ENCODE measurements at regions not wholly inside any gene's neighbourhood (a gene's known extent, or its start where the extent isn't known, plus 50 kb on each side); places are given as distances from the start of the nearest gene placed in this dataset.
"Not testable (repeated sequence)": the region's sequence is repeated elsewhere in the genome, so short reads cannot be mapped to it uniquely, and the experiment has no call there.

DNA sequence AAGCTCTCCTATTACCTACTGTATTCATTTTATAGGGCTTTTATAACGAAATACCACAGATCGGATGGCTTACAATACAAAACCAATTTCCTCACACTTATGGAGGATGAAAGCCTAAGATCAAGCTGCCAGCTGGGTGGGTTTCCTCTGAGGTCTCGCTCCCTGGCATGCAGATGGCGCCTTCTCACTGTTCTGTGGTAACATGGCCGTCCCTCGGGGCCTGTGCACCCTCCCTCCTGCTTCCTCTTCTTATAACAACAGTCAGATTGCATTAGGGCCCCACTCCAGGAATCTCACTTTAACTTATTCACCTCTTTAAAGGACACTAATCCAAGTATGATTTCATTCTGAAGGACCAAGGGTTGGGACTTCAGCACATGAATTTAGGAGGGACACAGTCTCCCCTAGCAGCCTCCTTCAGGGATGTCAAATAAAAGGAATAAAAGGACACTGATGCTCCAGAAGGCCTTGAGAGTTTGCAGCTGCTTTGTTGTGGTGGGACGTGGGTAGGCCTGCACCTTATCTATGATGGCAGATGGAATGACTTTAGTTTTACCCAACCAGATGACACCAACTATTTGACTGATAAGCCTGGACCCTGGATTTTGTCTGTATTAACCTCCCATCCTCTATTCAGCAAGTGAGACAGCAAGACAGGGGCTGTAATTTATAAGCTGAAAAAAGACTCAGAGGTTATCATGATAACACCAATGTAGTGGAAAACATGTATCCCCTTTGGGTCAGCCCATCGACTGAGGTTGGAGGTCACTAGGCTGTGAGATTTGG, 455.3 kb downstream of the TMEM121 start:
- DNase-seq = not testable (repeated sequence)

DNA sequence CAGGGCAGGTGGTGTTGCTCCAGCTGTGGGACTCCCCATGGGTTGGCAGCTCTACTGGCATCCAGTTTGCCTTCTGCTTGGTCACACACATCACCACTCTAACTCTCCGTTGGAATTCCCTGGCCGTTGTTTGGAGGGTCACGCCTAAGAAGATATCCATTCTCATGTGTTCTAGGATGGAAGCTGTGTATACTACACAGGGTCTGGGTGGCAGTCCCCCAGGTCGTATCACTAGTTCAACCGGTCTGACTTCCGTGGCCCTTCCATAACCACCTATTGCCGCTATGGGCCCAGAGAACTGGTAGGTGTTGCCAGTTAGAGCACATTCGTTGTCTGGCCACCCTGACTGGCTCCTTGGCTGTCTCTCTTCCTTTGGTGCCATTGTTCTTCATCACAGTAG, 456.3 kb downstream of the TMEM121 start:
- DNase-seq = no peak

DNA sequence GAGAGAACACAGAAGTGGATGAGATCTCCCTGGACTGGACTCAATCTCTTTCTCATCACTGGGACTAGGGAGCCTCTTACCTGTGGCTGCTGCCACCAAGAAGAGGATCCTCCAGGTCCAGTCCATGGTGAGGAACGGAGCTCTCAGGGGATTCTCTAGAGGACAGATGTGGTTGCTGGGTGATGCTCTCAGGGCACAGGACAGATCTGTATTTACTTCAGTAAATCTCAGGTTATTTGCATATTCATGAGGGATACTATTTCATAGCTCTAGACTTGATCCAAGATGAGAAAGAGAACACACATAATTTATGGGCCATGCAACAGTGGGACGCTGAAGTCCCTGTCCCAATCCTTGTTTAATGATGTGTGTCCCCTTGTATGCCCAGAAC, 460.5 kb downstream of the TMEM121 start:
- no peak for DNase-seq

DNA sequence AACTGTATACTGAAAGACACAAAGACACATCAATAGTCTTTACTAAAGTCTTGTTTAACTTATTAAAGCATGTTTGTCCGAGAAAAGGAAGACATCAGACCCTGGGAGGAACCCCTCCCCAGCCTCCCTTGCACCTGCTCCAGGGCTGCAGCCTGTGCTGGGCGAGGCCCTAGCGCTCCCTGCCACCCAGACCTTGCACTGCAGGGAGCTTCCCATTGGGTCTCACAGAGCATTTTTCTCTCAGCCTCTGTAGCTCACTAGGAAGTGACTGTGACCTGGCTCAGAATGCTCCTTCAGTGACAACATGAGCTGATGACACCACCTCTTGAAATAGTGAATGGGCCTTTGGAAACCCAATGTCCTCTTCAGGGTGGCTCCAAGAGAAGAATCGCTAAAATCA, 461.2 kb downstream of the TMEM121 start:
- no peak for DNase-seq

DNA sequence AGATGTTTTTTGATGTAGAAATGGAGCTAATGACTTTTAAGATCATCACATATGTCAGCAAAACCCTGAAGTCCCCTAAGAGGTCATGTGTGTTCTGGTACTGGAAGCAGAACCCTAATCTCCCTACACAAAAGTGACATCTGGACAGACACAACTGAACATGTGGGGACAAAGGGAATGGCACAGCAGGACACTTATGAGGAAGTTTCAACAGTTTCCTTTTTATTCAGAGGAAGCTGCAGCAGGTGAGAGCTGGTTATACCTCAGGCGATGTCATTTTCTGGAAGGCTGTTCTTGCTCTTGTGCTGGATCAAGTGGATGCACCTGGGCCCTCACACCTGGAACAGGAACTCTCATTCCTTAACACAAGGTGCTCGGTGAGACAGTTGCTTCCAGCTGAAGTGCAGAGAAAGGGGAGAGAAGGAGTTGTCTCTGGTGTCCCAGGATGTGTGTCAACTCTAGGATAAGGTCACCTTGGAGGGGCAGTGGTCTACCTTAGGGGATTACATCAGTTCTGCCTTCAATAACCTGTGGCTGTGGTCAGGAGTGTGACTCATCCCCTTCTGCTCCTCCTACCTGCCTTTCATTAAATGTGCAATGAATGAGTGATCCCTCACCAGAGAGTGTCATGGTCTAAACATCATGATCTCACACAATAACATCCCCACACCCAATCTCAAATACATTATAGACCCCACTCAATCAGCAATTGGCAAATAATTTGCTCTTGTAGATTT, 463.4 kb downstream of the TMEM121 start:
- DNase-seq = no peak

DNA sequence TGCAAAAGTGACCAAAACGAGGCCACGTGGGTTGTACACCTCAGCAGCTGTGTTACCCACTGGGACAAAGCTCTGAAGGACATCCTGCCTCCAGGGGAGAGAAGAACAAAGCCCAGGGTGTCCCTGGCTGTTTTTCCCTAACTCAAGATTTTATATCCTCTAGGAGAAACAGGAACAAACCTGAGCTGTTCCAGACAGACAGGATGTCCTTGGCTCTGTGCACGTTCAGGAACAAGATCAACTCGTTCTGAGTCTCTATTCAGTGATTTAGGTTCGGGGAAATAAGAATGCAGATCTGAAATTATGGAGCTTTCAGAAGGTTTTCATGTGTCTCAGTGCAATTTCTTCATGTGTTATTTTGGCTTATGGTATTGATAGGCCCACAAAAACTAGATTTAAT, 465.3 kb downstream of the TMEM121 start:
- DNase-seq = not testable (repeated sequence)

DNA sequence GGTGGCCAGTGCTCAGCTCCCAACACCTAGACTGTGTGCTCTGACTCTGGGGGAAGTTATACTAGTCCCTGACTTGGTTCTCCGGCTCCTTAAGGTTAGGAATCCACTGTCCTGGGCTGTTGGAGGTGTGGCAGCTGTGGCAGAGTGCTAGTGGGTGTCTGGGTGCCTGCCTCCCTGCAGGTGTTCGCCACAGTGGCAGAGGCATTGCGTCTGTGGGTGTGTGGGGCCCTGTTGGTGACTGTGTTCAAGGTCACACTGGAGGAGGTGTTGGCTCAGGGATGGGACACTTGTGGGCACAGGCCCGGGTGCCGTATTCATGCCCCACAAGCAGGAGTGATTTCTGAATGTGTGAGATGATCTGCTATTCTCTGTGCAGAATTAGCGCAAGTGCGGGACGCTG, 467.4 kb downstream of the TMEM121 start:
- DNase-seq = no peak

DNA sequence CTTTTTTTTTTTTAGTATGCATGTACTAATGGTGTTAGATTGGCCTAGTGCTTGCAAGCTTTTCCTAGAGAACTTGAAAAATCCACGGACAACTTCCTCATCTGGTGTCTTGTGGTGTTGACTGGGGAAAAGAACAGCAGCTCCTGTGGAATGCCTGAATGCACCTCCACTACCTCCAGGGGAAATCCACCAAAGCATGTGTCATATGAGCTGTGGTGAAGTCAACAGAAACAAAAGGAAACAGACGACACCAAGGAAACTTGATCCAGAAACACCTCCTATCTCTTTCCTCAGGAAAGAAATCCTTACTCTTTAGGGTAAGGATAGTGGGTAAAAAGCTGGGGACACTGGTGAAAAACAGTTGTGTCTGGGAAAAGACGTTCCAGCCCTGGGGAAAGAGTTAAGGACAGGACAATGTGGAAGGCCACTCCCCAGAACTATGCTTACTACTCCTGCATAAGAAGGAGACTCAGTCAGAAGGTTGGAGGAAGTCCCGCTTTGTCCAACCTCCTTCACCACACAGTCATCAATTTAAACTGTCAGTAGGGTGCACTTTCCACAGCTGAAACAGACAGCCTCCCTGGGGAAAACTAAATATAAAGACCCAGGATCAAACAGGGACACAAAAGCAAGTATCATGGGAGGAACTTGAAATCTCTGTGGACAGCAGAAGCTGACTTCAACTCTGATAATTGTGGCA, 468.8 kb downstream of the TMEM121 start:
- not testable (repeated sequence) for DNase-seq

DNA sequence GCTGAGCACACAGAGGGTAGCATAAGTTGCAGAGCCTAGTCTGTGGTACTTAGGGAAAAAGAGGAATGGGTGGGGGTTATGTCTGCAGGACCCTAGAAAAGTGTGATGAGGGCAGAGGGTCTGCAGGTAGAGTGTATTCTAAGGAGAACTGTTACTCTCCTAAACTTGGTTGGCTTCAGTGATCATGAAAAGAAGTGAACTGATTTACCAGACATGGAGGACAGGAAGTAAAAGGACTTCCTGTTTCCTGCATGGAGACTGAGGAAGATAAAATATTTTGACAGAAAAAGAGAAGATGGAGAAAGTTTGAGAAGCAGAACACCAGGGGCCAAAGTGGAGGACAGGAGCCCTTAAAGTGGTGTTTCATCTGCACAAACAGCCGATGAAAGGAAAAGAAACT, 472.2 kb downstream of the TMEM121 start:
- DNase-seq = not testable (repeated sequence)

DNA sequence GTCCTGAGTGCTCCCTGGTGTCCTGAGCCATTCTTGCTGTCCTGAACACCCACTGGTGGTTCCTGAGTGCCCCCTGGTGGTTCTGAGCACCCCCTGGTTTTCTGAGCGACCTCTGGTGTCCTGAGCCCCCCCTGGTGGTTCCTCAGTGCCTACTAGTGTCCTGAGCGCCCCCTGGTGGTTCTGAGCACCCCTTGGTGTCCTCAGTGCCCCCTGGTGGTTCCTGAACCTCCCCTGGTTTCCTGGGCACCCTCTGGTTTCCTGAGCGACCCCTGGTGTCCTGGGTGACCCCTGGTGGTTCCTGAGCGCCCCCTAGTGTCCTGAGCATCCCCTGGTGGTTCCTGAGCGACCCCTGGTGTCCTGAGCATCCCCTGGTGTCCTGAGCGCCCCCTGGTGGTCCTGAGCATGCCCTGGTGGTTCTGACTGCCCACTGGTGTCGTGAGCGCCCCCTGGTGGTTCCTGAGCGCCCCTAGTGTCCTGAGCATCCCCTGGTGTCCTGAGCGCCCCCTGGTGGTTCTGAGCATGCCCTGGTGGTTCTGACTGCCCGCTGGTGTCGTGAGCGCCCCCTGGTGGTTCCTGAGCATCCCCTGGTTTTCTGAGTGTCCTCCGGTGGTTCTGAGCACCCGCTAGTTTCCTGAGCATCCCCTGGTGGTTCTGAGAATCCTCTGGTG, 473.1 kb downstream of the TMEM121 start:
- no peak for DNase-seq

DNA sequence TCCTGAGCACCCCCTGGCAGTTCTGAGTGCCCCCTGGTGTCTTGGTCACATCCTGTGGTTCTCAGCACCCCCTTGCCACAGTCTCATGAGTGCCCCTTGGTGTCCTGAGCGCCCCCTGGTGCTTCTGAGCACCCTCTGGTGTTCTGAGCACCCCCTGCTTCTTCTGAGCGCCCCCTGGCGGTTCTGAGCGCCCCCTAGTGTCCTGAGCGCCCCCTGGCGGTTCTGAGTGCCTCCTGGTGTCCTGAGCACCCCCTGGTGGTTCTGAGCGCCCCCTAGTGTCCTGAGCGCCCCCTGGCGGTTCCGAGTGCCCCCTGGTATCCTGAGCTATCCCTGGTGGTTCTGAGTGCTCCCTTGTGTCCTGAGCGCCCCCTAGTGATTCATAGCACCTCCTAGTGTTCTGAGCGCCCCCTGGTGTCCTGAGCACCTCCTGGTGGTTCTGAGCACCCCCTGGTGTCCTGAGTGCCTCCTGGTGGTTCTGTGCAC, 473.7 kb downstream of the TMEM121 start:
- not testable (repeated sequence) for DNase-seq

DNA sequence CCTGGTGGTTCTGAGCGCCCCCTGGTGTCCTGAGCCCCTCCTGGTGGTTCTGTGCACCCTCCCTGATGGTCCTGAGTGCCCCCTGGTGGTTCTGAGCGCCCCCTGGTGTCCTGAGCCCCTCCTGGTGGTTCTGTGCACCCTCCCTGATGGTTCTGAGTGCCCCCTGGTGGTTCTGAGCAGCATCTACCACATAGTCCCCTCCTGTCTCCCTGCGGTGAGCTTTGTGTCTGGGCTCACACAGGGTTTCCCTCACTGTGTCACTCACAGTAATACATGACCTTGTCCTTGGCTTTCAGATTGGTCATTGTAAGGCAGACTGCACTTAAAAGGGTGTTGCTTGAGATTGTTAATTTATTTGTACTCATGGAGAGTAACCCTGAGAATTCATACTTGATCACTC, 474.9 kb downstream of the TMEM121 start:
- DNase-seq = not testable (repeated sequence)

DNA sequence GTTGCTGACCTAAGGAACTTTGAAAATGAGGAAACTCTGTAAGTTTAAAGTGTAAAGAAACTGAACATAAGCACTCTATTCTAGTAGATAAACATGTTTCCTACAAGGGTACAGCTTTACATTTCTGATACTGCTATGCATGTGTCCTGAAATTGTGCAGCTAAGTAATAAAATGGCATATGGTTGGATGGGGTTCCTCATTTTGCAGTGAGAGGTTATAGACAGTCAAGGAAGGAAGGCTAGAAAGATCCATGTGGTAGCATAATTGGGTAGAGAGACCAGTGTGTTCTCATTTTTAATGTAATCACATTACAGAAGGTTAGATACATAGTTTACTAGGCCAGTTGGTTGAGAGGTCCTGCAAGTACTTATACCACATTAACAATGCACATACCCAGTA, 477.0 kb downstream of the TMEM121 start:
- DNase-seq = no peak

DNA sequence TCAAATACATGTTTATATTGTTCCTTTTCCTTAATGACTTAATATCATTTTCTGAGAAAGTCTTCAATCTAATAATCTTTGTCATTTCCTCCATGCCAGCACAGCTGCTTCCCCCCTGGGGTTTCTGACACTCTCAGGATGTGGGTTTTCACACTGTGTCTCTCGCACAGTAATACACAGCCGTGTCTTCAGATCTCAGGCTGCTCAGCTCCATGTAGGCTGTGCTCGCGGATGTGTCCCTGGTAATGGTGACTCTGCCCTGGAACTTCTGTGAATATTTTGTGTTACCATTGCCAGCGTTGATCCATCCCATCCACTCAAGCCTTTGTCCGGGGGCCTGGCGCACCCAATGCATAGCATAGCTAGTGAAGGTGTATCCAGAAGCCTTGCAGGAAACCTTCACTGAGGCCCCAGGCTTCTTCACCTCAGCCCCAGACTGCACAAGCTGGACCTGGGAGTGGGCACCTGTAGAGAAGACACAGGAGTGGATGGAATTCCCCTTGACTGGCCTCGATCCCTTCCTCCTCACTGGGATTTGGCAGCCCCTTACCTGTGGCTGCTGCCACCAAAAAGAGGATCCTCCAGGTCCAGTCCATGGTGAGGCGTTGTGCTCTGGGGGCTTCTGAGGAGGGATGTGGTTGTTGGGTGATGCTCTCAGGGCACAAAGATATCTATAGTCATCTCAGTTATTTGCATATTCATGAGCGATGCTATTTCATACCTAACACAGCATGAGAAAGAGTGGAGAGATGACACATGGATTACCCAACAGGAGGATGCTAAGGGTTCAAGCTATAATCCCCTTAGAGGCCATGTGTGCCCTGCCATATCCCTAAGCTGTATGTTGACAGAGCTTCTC, 478.8 kb downstream of the TMEM121 start:
- not testable (repeated sequence) for DNase-seq

DNA sequence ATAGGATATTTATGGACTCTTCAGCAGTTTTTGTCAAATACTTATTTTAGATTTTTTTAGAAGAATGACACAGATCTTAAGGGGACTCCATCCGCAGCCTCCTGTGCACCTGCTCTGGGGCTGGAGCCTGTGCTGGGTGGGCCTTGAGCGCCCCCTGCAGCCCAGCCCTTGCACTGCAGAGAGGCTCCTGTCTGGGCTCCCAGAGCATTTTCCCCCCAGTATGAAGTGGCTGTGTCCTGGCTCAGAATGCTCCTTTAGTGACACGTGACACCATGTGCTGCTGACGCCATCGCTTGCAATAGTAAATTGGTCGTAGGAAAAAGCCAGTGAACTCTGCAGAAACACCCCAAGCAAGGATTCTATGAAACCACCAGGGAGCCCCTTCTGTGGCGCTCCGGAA, 479.7 kb downstream of the TMEM121 start:
- not testable (repeated sequence) for DNase-seq

DNA sequence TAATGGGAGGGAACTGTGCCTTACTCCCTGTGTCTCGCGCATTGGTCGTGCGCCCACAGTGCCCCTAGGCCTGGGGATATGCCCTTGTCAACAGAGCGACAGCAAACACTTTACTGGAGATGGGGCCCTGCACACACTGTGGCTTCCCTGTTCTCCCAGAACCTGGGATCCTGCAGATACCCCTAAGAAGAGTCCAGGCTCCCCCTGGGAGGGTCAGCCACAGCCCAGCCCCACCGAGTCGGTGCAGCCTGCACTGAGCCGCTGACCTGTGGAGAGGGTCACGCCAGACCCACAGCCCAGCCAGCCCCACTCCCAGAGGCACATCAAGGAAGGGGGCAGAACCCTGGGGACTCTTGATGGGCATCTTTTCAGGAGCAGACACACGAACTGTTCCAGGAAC, 480.3 kb downstream of the TMEM121 start:
- not testable (repeated sequence) for DNase-seq

DNA sequence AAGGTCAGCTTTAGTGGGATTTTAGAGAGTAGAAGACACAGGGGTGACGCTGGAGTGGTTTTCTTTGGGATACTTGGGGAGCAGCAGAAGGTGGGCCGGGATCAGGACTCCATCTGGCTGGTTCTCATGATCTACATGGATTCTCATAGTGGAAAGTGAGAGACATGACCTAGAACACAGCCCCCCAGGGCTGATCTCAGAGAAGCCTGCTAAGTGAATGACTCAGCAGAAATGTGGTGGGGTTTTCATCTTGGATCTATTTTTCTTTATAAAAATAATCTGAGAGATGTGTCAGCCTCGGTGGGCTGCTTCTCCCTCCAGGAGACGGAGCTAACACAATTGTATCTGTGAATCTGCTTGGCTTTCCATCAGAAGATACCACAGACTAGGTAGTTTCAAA, 484.4 kb downstream of the TMEM121 start:
- no peak for DNase-seq

DNA sequence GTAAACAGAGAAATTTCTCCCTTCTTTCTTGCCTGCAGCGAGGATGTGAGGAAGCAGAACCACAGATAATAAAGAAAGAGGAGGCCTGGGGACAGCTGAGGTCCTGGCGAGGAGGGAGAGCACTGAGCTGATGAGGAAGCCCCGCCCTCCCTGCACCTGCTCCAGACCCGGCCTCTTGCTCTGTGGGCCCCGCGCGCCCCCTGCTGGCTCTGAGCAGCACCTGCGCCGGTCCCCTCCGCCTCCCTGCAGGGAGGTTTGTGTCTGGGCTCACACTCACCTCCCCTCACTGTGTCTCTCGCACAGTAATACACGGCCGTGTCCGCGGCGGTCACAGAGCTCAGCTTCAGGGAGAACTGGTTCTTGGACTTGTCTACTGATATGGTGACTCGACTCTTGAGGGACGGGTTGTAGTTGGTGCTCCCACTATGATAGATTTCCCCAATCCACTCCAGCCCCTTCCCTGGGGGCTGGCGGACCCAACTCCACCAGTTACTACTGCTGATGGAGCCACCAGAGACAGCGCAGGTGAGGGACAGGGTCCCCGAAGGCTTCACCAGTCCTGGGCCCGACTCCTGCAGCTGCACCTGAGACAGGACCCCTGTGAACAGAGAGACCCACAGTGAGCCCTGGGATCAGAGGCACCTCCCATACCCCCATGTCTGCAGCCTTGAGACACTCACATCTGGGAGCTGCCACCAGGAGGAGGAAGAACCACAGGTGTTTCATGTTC, 485.4 kb downstream of the TMEM121 start:
- DNase-seq = not testable (repeated sequence)

DNA sequence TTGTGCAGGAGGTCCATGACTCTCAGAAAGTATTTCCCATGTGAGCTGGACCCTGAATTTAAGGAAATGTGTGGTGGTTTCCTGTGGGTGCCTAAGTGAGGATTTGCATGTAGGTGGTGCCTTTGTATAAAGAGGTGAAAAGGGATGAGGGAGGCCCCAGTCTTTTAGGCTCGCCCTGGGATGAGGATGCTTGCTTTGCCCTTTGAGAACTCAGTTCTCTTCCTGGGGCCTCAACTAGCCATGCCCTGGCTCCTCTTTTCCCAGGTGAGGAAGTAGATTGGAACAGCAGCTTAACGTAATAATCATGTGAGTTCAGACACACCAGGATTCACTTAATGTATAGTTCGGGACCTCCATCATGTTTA, 486.0 kb downstream of the TMEM121 start:
- DNase-seq = not testable (repeated sequence)

DNA sequence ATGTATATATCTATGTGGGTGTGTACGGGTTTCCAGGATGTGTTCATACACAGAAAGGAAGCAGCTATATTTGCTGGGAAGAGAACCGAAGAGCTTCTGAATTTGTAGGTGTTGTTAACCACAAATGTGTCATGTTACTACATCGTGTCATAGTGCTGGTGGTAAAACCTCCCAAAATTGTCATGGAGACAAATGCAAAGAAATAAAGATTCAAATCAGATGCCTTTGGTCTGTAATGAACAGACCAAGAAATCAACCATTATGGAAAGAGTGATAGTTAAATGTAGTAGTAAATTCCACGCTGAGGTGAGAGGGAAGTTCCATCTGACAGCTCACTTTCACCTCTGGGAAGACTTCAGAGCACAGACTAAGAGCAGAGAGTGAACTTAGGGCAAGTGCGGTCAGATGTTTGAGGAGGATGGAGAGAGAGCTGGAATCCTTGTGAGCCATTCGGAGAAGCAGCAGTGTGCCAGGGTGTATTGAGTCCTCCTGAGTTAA, 487.5 kb downstream of the TMEM121 start:
- no peak for DNase-seq

DNA sequence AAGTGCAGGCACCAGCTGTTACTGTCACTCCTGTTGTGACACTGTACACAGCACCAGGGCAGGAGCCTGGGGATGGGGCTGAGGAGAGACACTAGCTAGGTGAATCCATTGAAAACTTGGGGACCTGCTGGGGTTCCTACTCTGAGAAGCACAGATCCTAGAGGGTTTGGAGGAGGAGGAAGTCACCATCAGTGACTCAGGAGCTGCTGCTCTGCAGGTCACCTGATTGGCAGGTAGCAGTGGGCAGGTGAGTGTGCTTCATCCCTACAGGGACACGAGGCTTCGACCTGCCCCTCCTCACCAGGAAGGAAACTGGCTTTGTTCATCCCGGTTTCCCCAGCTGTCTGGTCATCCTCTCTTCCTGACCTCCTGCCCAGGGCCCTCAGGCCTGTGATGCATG, 491.6 kb downstream of the TMEM121 start:
- DNase-seq = not testable (repeated sequence)
